ENCODE measurements at regions not wholly inside any gene's neighbourhood (a gene's known extent, or its start where the extent isn't known, plus 50 kb on each side); places are given as distances from the start of the nearest gene placed in this dataset.

DNA sequence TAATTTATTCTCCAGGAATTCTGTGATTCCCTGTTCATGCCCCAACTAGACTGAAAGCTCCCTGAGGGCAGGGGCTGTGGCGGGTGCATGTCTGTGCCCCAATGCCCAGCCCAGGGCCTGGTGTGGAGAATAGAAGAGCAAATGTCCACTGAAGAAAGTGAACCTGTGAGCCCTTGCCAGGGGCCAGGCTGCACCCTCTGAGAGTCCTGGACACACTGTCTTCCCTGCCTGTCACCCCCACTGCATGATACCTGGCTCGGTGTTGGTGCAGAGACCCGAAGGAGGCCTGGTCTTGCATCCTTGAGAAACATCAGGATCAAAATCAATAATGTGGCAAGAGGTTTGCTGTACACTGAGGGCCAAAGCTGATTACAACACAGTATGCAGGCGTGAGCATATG lies 69.8 kb upstream of the RUNX3 start:
- TF ChIP-seq, protein P1, sequence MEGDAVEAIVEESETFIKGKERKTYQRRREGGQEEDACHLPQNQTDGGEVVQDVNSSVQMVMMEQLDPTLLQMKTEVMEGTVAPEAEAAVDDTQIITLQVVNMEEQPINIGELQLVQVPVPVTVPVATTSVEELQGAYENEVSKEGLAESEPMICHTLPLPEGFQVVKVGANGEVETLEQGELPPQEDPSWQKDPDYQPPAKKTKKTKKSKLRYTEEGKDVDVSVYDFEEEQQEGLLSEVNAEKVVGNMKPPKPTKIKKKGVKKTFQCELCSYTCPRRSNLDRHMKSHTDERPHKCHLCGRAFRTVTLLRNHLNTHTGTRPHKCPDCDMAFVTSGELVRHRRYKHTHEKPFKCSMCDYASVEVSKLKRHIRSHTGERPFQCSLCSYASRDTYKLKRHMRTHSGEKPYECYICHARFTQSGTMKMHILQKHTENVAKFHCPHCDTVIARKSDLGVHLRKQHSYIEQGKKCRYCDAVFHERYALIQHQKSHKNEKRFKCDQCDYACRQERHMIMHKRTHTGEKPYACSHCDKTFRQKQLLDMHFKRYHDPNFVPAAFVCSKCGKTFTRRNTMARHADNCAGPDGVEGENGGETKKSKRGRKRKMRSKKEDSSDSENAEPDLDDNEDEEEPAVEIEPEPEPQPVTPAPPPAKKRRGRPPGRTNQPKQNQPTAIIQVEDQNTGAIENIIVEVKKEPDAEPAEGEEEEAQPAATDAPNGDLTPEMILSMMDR (IDR thresholded peaks at IDR 0.05), result no peak
- no peak for TF ChIP-seq EZH2 (IDR thresholded peaks at IDR 0.05; ENCODE audit: borderline replicate concordance, insufficient read depth, low read depth, low read length, poor library complexity, severe bottlenecking)
